Ureter (tissue), 1 donor: ENCODE measurements at regions not wholly inside any gene's neighbourhood (a gene's known extent, or its start where the extent isn't known, plus 50 kb on each side); places are given as distances from the start of the nearest gene placed in this dataset.
"Not testable (repeated sequence)": the region's sequence is repeated elsewhere in the genome, so short reads cannot be mapped to it uniquely, and the experiment has no call there.

Experiments
- DNase-seq: peaks from one replicate; pipeline ENCODE4 v3.0.0-alpha.2; 2020; ENCODE audit warnings: low spot score
- donor health status: DM: yes; HTN: yes; CAD: no.

DNA sequence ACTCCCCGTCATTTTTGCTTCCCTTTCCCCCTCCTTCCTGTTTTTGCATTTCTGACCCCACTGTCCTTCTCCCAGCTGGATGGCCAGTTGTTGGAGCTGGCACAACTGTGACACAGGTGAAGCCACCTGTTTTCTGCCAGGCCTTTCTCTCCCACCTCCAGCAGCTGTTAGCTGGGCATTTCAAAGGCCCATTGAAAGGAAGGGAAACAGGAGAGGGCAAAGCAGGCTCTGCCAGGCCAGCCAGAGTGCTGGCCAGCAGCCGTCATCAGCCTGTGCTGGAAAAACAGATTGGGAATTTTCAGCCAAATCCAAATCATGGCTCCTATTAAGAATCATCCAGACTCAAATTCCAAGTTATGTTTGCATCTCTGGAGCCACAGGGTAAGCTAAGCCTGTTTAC, 155.2 kb upstream of the C2CD4B start:
- DNase-seq, result no peak

GRCh38 chr15:62323353-62323890, 158.3 kb upstream of the C2CD4B start:
- no peak for DNase-seq

DNA sequence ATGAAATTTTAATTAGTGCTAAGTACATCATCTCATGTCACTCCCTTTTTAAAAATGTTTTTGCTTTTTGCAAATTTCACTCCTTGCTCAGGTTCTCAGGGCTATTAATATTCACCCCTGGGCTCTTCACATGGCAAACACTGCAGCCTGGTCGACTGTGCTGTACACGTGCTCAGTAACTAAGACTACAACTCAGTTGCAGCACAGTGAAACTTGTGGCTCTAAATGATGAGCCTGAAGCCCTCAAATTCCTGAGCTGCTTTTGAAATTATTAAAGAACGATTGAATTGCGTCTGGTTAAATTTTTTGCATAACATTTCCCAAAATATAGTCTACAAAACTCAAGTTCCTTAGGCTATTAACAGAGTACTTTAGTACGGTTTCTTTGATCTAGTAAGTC, 159.3 kb upstream of the C2CD4B start:
- DNase-seq, result no peak

DNA sequence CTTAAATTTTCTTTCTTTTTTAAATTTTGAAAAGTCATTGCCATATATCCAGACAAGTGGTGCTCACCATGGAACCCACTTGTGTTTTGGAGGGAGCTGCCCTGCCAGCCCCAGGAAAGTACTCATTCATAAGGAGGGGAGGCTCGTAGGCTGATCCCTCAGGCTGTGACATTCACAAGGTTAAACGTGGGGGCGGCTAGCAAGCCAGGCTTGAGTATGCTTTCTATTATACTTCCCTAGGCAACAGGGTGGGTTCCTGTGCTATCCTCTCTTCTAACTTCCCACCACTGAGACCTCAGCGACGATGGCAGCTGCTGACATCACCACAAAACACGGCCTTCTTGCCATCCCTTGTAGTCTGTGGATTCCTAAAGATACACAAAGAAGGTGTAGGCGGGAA, 160.5 kb upstream of the C2CD4B start:
- no peak for DNase-seq

GRCh38 chr15:62326460-62327011, 161.5 kb upstream of the C2CD4B start:
- no peak for DNase-seq

- DNase-seq, result no peak
Measured at GRCh38 chr15:62327406-62327805, 162.3 kb upstream of the C2CD4B start.

DNA sequence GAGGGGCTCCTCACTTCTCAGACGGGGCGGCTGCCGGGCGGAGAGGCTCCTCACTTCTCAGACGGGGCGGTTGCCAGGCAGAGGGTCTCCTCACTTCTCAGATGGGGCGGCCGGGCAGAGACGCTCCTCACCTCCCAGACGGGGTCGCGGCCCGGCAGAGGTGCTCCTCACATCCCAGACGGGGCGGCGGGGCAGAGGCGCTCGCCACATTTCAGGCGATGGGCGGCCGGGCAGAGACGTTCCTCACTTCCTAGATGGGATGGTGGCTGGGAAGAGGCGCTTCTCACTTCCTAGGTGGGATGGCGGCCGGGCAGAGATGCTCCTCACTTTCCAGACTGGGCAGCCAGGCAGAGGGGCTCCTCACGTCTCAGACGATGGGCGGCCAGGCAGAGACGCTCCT, 167.4 kb upstream of the C2CD4B start:
- not testable (repeated sequence) for DNase-seq

DNA sequence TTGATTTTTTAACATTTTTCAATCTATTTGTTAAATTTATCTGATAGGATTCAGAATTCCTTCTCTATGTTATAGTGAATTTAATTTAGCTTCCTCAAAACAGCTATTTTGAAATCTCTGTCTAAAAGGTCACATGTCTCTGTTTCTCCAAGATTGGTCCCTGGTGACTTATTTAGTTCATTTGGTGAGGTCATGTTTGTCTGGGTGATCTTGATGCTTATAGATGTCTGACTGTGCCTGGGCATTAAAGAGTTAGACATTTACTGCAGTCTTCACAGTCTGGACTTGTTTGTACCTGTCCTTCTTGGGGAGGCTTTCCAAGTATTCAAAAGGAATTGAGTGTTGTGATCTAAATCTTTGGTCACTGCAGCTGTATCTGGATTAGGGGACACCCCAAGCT, 169.5 kb upstream of the C2CD4B start:
- DNase-seq, result no peak

DNA sequence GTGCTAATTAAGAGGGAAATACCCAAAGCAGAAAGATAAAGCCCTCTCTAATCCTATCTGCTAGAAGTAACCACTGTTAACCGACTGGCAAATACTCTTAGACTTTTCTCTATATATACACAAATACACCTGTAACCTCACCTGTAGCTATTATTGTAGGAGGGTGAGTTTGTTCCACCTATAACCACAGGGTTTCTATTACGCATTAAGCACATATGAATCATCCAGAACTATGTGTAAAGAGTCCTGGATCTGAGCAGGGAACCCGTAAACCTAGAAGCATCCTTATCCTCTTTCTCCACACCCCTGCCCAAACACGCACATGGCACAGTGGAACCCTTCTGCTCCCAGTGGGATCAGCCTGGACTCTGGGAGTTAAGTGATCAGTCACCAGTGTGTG, 172.8 kb upstream of the C2CD4B start:
- no peak for DNase-seq

DNA sequence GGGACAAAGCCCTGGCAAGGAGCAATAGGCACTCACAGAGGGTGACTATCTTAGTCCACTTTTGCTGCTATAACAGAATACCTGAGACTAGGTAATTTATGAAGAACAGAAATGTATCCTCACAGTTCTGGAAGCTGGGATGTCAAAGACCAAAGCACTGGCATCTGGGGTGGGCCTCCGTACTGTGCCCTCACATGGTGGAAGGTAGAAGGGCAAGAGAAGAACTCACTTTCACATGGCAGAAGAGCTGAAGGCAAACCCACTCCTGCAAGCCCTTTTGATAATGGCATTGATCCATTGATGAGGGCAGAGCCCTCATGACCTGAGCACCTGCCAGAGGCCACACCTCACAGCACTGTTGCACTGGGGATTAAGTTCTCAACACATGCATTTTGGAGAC, 173.4 kb upstream of the C2CD4B start:
- DNase-seq, result no peak

- DNase-seq, result no peak
Measured at GRCh38 chr15:62342959-62343358, 177.9 kb upstream of the C2CD4B start.

- DNase-seq, result no peak
Measured at GRCh38 chr15:62343397-62343796, 178.3 kb upstream of the C2CD4B start.

GRCh38 chr15:62344806-62345539, 179.9 kb upstream of the C2CD4B start:
- peak; percentile 50 for DNase-seq

GRCh38 chr15:62346168-62346567, 181.1 kb upstream of the C2CD4B start:
- DNase-seq, result no peak

DNA sequence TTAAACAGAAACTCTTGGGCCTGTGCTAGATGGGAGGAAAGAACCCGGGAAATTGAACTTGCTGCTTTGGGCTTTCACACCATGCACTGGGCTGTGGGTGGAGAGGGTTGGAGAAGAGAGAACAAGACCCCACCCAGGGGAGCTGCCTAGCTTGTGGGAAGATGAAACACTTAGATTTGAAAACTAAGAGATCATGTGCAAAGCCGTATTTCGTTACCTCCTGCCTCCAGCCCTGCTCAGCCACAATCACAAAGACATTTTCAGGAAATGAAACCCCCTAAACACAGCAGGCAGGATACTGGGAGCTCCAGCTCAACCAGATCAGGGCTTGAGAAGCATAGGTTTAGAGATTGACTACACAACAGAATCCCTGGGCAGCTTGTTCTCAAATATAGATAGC, 183.0 kb upstream of the C2CD4B start:
- DNase-seq, result no peak

GRCh38 chr15:62348623-62349022, 183.5 kb upstream of the C2CD4B start:
- no peak for DNase-seq

GRCh38 chr15:62352817-62353216, 187.7 kb upstream of the C2CD4B start:
- DNase-seq, result no peak

GRCh38 chr15:62357431-62357830, 192.3 kb upstream of the C2CD4B start:
- DNase-seq, result no peak

DNA sequence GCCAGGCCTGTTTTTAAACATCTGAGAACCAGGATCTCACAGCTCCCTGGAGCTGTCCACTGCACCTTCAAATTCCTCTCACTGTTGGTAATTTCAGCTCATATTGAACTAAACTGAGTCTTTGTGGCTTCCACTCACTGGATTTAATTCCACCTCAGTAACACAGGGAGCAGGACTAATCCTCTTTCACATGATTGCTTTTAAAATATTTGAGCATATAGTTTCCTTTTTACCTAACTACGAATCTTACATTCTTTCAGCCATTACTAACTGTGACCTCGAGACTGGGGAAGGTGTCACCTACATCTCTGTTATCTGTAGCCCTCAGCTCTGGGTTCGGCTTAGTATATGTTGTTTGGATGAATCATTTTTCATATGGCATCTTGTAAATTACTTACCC, 194.3 kb upstream of the C2CD4B start:
- DNase-seq, result no peak

DNA sequence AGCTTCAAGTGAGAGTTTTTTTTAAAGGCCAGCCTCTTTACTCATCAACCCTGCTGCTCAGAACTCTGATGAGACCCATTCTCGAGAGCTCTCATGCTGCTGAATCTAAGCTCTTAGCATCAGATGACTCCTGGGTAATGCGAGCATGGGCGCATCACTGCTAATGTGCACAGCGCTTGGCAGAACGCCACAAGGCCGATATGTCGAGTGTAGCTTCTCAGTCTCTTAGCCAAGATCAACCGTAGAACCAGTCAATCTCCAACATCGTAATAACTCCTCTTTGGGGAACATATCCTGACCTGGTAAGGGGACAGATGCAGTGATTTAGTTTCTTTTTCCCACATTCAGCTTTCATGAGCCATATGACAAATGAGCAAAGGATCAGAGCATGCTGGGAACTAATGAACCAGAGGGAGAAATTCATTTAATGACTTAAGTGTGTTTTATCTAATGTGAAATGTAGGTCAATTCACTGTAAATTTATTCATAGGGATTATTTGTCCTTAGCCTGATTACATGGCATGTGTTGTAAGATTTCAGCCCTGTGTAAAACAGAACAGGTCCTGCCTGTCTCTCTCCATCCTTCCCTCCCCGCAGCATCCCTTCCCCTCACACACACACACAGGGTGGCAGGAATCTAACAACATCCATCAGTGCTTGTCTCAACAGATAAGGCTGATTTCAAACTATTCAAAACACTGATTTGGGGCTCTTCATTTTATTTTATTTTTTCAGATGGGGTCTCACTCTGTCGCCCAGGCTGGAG, 195.4 kb upstream of the C2CD4B start:
- DNase-seq, result no peak

GRCh38 chr15:62362144-62362543, 197.1 kb upstream of the C2CD4B start:
- no peak for DNase-seq

- no peak for DNase-seq
Measured at GRCh38 chr15:62362608-62363007, 197.5 kb upstream of the C2CD4B start.

DNA sequence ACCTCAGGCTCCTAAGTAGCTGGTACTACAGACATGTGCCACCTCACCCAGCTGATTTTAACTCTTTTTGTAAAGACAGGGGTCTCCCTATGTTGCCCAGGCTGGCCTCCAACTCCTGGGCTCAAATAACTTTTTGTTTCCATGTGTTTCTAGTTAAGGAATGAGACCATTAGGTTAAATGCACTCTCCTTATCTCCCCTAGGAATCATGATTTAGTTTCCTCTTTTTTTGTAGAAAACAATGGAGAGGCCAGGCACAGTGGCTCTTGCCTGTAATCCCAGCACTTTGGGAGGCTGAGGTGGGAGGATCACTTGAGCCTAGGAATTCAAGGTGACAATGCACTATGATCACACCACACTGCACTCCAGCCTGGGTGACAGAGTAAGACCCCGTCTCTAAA, 198.8 kb upstream of the C2CD4B start:
- no peak for DNase-seq
